ENCODE measurements at regions not wholly inside any gene's neighbourhood (a gene's known extent, or its start where the extent isn't known, plus 50 kb on each side); places are given as distances from the start of the nearest gene placed in this dataset.

GRCh38 chr10:121062115-121062514 lies 211.0 kb downstream of the WDR11 start:
- Histone ChIP-seq H4K5ac (ENCODE audit: low read length) (no peak overlapping the region), H3K23ac (ENCODE audit: low read length) (no peak overlapping the region), H3K79me2 (ENCODE audit: control insufficient read depth, insufficient read depth, low read length) (no peaks in the 10 kb centered on the region), H3K9ac (ENCODE audit: low read length) (no peak overlapping the region), H3K4me2 (ENCODE audit: low read length) (no peak overlapping the region), H4K8ac (ENCODE audit: low read depth, low read length) (no peak overlapping the region), H2AK5ac (ENCODE audit: low read length) (no peak overlapping the region), H3K4ac (ENCODE audit: low read depth, low read length) (no peak overlapping the region), H3K27ac (ENCODE audit: low read depth, low read length) (no peak overlapping the region), H3K79me1 (ENCODE audit: low read length) (no peaks in the 10 kb centered on the region), H3K56ac (ENCODE audit: low read length) (no peak overlapping the region), H3K36me3 (ENCODE audit: control insufficient read depth, insufficient read depth, low read length) (no peaks in the 10 kb centered on the region), H3K4me3 (ENCODE audit: low read length) (no peak overlapping the region), H3K4me1 (ENCODE audit: control insufficient read depth, low read depth, low read length) (no peaks in the 10 kb centered on the region), H2BK15ac (replicated peaks; ENCODE audit: low read depth) (no peak overlapping the region), H3K18ac (ENCODE audit: low read length) (no peak overlapping the region), H2BK5ac (ENCODE audit: low read length) (no peak overlapping the region), H3K27me3 (ENCODE audit: insufficient read depth, low read length, poor library complexity) (no peaks in the 10 kb centered on the region), H2BK120ac (ENCODE audit: low read depth, low read length) (no peak overlapping the region)
- WGBS (ENCODE audit: extremely low coverage, insufficient coverage, low lambda C conversion rate): no CpG with 5 or more reads among the region's 3 CpGs
- no peak for DNase-seq

GRCh38 chr10:121063744-121064143 lies 212.6 kb downstream of the WDR11 start:
- no peak for DNase-seq

GRCh38 chr10:121064491-121064890 lies 213.3 kb downstream of the WDR11 start:
- no peak overlapping the region for H3K18ac ChIP-seq (ENCODE audit: low read length)
- no peak overlapping the region for H2BK15ac ChIP-seq (replicated peaks; ENCODE audit: low read depth)
- no peak overlapping the region for H4K8ac ChIP-seq (ENCODE audit: low read depth, low read length)
- H2BK5ac ChIP-seq (ENCODE audit: low read length): no peak overlapping the region
- H3K79me2 ChIP-seq (ENCODE audit: control insufficient read depth, insufficient read depth, low read length): no peaks in the 10 kb centered on the region
- no peak overlapping the region for H3K9ac ChIP-seq (ENCODE audit: low read length)
- no peaks in the 10 kb centered on the region for H3K79me1 ChIP-seq (ENCODE audit: low read length)
- no peak overlapping the region for H2AK5ac ChIP-seq (ENCODE audit: low read length)
- H3K4me1 ChIP-seq (ENCODE audit: control insufficient read depth, low read depth, low read length): no peaks in the 10 kb centered on the region
- H3K27me3 ChIP-seq (ENCODE audit: insufficient read depth, low read length, poor library complexity): no peaks in the 10 kb centered on the region
- H3K56ac ChIP-seq (ENCODE audit: low read length): no peak overlapping the region
- no peak overlapping the region for H3K27ac ChIP-seq (ENCODE audit: low read depth, low read length)
- no peaks in the 10 kb centered on the region for H3K36me3 ChIP-seq (ENCODE audit: control insufficient read depth, insufficient read depth, low read length)
- H3K4ac ChIP-seq (ENCODE audit: low read depth, low read length): no peak overlapping the region
- DNase-seq: no peak
- H3K4me3 ChIP-seq (ENCODE audit: low read length): no peak overlapping the region
- H3K4me2 ChIP-seq (ENCODE audit: low read length): no peak overlapping the region
- no peak overlapping the region for H3K23ac ChIP-seq (ENCODE audit: low read length)
- H4K5ac ChIP-seq (ENCODE audit: low read length): no peak overlapping the region
- no peak overlapping the region for H2BK120ac ChIP-seq (ENCODE audit: low read depth, low read length)

More at GRCh38 chr10:121063744-121064143, 212.6 kb downstream of the WDR11 start:
- Histone ChIP-seq H2AK5ac (ENCODE audit: low read length) (no peak overlapping the region), H2BK120ac (ENCODE audit: low read depth, low read length) (no peak overlapping the region), H3K56ac (ENCODE audit: low read length) (no peak overlapping the region), H3K79me2 (ENCODE audit: control insufficient read depth, insufficient read depth, low read length) (no peaks in the 10 kb centered on the region), H3K4me3 (ENCODE audit: low read length) (no peak overlapping the region), H3K79me1 (ENCODE audit: low read length) (no peaks in the 10 kb centered on the region), H4K5ac (ENCODE audit: low read length) (no peak overlapping the region), H3K18ac (ENCODE audit: low read length) (no peak overlapping the region), H3K4me2 (ENCODE audit: low read length) (no peak overlapping the region), H3K27ac (ENCODE audit: low read depth, low read length) (no peak overlapping the region), H2BK15ac (replicated peaks; ENCODE audit: low read depth) (no peak overlapping the region), H3K9ac (ENCODE audit: low read length) (no peak overlapping the region), H4K8ac (ENCODE audit: low read depth, low read length) (no peak overlapping the region), H3K4ac (ENCODE audit: low read depth, low read length) (no peak overlapping the region), H3K36me3 (ENCODE audit: control insufficient read depth, insufficient read depth, low read length) (no peaks in the 10 kb centered on the region), H3K23ac (ENCODE audit: low read length) (no peak overlapping the region), H3K27me3 (ENCODE audit: insufficient read depth, low read length, poor library complexity) (no peaks in the 10 kb centered on the region), H2BK5ac (ENCODE audit: low read length) (no peak overlapping the region), H3K4me1 (ENCODE audit: control insufficient read depth, low read depth, low read length) (no peaks in the 10 kb centered on the region)
- no CpG with 5 or more reads among the region's 8 CpGs for WGBS (ENCODE audit: extremely low coverage, insufficient coverage, low lambda C conversion rate)

GRCh38 chr10:121065330-121065729 lies 214.2 kb downstream of the WDR11 start:
- Histone ChIP-seq H3K4me2 (ENCODE audit: low read length) (no peak overlapping the region), H3K4me3 (ENCODE audit: low read length) (no peak overlapping the region), H3K4me1 (ENCODE audit: control insufficient read depth, low read depth, low read length) (no peaks in the 10 kb centered on the region), H3K36me3 (ENCODE audit: control insufficient read depth, insufficient read depth, low read length) (no peaks in the 10 kb centered on the region), H3K9ac (ENCODE audit: low read length) (no peak overlapping the region), H3K27me3 (ENCODE audit: insufficient read depth, low read length, poor library complexity) (no peaks in the 10 kb centered on the region), H3K4ac (ENCODE audit: low read depth, low read length) (no peak overlapping the region), H2BK5ac (ENCODE audit: low read length) (no peak overlapping the region), H3K79me1 (ENCODE audit: low read length) (no peaks in the 10 kb centered on the region), H3K56ac (ENCODE audit: low read length) (no peak overlapping the region), H4K8ac (ENCODE audit: low read depth, low read length) (no peak overlapping the region), H3K18ac (ENCODE audit: low read length) (no peak overlapping the region), H4K5ac (ENCODE audit: low read length) (no peak overlapping the region), H3K27ac (ENCODE audit: low read depth, low read length) (no peak overlapping the region), H3K23ac (ENCODE audit: low read length) (no peak overlapping the region), H2AK5ac (ENCODE audit: low read length) (no peak overlapping the region), H2BK120ac (ENCODE audit: low read depth, low read length) (no peak overlapping the region), H3K79me2 (ENCODE audit: control insufficient read depth, insufficient read depth, low read length) (no peaks in the 10 kb centered on the region), H2BK15ac (replicated peaks; ENCODE audit: low read depth) (no peak overlapping the region)
- no peak for DNase-seq

GRCh38 chr10:121069061-121069850 lies 218.1 kb downstream of the WDR11 start:
- no peak overlapping the region for H3K4me3 ChIP-seq (ENCODE audit: low read length)
- no peak overlapping the region for H3K56ac ChIP-seq (ENCODE audit: low read length)
- no peak overlapping the region for H3K4me2 ChIP-seq (ENCODE audit: low read length)
- no peak for DNase-seq
- no peak overlapping the region for H3K27ac ChIP-seq (ENCODE audit: low read depth, low read length)
- no peak overlapping the region for H4K5ac ChIP-seq (ENCODE audit: low read length)
- no peak overlapping the region for H2BK120ac ChIP-seq (ENCODE audit: low read depth, low read length)
- no peak overlapping the region for H3K9ac ChIP-seq (ENCODE audit: low read length)
- no peak overlapping the region for H2AK5ac ChIP-seq (ENCODE audit: low read length)
- no peak overlapping the region for H2BK15ac ChIP-seq (replicated peaks; ENCODE audit: low read depth)
- no peaks in the 10 kb centered on the region for H3K79me1 ChIP-seq (ENCODE audit: low read length)
- no peaks in the 10 kb centered on the region for H3K4me1 ChIP-seq (ENCODE audit: control insufficient read depth, low read depth, low read length)
- no peak overlapping the region for H3K18ac ChIP-seq (ENCODE audit: low read length)
- no peaks in the 10 kb centered on the region for H3K27me3 ChIP-seq (ENCODE audit: insufficient read depth, low read length, poor library complexity)
- no peak overlapping the region for H2BK5ac ChIP-seq (ENCODE audit: low read length)
- no peaks in the 10 kb centered on the region for H3K79me2 ChIP-seq (ENCODE audit: control insufficient read depth, insufficient read depth, low read length)
- no peak overlapping the region for H3K4ac ChIP-seq (ENCODE audit: low read depth, low read length)
- H3K36me3 ChIP-seq (ENCODE audit: control insufficient read depth, insufficient read depth, low read length): no peaks in the 10 kb centered on the region
- no CpG with 5 or more reads among the region's 9 CpGs for WGBS (ENCODE audit: extremely low coverage, insufficient coverage, low lambda C conversion rate)
- no peak overlapping the region for H4K8ac ChIP-seq (ENCODE audit: low read depth, low read length)
- no peak overlapping the region for H3K23ac ChIP-seq (ENCODE audit: low read length)
